ENCODE measurements at regions not wholly inside any gene's neighbourhood (a gene's known extent, or its start where the extent isn't known, plus 50 kb on each side); places are given as distances from the start of the nearest gene placed in this dataset.
"Not testable (repeated sequence)": the region's sequence is repeated elsewhere in the genome, so short reads cannot be mapped to it uniquely, and the experiment has no call there.

DNA sequence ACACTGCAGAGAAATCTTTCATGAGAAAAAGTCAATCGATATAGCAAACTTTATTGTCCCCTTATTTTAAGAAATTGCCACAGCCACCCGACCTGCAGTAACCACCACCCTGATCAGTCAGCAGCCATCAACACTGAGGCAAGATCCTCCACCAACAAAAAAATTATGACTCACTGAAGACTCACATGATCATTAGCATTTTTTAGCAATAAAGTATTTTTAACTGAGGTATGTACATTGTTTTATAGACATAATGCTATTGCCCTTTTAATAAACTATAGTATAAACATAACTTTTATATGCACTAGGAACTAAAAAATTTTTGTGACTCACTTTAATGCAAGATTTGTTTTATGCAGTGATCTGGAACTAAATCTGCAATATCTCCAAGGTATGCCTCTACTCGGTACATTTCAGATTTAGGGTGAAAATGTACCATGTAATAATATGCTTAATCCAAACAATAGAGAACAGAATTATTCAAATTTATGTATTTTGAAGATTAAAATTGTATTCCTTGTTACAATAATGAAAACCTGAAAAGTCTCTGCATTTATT lies 79.2 kb upstream of the CEP126 start:
- DNase-seq: no peak

DNA sequence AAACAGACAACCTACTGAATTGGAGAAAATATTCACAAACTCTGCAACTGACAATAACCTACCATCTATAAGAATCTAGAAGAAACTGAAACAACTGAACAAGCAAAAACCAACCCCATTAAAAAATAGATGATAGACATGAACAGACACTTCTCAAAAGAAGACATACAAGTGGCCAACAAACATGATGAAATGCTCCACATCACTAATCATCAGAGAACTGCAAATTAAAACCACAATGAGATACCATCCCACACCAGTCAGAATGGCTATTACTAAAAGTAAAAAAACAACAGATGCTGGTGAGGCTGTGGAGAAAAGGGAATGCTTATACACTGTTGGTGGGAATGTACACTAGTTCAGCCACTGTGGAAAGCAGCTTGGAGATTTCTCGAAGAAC lies 84.3 kb upstream of the CEP126 start:
- DNase-seq: not testable (repeated sequence)

DNA sequence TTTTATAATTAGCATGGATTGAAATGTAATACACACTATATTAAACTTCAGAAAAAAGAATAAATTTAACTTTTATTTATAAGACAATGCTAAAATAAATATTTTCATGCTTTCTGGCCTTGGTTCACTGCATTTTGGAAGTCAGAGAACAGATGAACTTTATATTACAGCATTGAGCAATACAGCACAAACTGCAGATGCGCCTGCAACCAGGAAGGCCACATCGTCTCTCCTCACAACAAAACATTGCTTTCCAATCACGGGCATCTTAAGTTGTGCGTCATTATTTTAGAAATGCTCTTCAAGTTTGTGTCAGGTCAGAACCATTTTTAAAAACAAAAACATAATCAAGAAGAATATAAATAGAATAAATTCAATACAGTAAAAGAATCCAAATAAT lies 89.3 kb upstream of the CEP126 start:
- DNase-seq: peak; percentile 29

DNA sequence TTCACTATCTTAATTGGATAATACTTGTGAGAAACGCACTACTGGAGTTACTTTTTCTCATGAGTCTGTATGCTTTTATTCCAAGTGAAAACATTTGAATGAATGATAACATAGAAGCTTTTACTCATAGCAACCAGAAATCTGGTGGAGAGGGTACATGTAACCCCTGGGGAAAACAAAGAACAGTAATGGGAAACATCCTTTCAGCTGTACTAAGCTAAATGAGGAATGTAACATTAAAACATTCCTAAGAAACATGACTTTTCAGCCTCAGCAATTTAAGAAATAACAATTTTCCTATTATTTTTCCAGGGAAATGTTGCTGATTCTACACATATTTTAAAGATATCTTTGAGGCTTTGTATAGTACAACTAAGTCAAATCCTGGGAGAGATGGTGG lies 97.2 kb upstream of the CEP126 start:
- DNase-seq: peak; percentile 24

DNA sequence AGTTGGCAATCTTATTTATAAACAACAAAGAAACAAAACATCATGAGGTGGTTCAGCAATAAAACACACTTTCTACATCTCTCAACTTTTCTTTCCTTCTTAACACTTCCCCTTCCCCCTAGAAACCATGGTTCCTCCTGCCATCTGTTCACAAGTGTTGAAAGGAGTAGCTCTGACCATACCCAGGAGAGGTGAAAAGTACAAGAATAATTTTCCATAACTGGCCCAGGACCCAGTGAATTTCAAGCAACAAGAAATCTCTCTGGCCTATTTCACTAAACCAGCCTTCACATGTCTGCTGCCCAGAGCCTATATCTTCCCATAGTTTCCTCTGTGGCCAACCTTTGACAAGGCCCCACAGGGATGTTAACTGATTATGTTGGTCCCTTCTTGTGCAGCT lies 98.2 kb upstream of the CEP126 start:
- DNase-seq: no peak

DNA sequence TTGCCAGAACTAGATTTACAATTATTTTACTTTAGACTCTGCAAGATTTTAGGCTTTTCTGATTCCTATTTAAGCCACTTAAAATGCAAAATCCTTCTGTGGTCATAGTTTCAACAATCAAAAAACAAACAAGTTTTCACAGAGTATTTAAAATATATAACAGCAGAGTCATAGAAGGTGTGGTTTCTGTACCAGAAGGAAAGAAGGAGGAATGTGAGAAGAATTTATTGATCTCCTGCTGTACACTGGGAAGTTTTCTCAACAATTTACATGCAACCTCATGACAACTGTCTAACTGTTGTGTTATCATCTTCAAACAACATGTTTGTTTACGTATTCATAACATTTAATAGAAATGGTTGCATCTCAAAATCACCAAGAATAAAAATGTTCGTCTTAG lies 102.3 kb upstream of the CEP126 start:
- DNase-seq: no peak

DNA sequence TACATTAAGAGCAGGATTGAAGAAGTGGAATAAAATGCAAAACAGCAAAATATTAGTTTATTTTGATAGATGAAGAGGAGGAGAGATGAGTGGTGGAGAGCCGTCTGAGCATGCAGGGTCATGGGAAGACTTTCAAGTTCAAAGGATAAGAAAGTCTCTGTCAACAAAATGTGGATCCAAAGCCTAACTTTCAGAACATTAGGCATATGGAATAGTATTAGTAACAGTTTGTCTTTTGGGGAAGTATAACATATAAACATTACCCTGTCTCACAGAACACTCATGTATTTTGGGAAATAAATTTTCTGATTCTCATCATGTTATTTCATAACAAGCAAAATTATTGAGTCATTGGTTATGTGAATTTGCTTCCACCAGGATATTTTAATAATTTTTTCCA lies 104.3 kb upstream of the CEP126 start:
- DNase-seq: no peak

DNA sequence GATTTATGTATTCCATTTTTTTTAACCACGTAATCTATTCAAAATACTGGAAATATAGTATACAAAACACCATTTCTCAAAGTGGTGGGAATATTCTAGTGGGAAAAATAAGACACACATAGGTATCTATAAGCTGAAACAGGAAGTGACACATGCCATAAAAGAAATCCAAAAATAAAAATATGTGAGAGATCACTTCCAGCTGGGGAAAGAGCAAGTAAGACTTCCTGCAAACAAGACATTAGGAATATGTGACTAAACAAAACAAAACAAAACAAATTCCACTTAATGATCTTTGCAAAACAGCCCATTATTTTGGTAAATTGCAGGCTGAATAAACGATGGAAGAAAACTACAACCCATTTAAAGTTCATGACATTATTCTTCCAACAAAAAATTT lies 107.3 kb upstream of the CEP126 start:
- no peak for DNase-seq

DNA sequence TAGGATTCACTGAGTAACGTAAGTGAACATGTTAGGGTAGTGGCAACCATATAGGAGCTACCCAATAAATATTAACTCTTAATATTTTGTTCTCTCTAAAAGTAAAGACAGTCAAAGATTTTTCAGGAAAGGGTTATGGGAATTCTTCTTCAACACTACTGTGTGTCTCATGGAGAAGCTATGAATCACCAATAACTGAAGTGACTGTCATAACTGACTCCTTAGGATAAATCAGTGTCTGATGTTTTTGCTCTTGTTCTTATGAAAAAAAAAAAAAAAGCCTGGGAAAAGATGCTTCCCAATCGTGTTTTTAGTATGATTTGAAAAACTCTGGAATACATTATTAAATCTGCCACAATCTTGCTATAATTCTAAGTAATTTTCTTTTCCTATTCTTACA lies 111.2 kb upstream of the CEP126 start:
- no peak for DNase-seq

DNA sequence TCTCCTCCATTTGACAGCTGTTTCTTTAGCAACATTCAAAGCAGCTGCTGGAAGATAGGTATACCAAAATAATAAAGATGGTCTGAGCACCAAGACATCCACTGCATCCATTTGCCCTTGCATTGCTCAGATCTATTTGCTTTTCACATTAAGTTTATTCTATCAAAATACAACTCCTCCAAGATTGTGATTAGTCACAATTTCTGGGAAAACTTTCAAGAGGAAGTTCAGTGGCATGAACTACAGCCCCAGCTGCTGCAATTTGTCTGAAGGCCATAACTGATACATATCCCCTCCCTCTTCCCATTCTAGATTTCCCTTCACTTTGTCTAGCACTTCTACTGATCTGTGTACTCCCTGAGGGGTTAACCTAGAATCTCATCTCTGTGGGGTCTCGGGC lies 117.5 kb upstream of the CEP126 start:
- no peak for DNase-seq

DNA sequence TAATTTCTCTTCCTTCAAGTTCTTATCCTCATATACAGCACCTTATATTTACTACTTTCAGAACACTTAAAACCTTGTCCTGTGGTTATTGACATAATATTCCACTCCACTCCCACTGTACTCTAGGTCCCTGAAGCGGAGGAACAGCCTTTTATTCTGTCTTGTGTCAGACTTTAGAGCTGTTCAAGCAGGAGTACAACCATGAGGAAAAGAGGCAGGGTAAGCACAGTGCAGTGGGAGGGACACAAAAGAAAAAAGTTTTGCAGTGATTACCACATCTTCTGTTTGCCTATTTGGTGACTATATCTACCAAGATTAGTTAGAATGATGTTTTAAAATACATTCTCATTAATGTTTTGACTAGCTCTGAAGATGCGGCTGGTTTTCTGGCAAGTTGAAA lies 122.0 kb upstream of the CEP126 start:
- no peak for DNase-seq

DNA sequence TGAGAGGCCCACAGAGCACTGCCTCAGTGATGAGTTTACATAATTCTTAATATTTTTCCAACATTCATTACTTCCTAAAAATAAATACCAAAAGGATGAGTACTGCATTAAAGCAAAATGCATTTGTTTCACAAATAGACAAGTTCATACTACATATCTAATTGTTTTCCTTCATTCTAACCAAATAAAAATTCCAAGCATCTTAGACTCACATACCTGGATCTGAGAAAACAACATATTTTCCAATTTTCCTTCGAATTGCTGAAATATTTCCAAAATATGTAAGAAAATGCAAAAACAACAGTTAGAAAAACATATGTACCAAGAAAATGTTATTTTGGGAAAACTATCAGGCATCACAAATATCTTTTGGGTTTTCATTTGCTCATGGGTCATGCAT lies 127.9 kb upstream of the CEP126 start:
- DNase-seq: no peak

DNA sequence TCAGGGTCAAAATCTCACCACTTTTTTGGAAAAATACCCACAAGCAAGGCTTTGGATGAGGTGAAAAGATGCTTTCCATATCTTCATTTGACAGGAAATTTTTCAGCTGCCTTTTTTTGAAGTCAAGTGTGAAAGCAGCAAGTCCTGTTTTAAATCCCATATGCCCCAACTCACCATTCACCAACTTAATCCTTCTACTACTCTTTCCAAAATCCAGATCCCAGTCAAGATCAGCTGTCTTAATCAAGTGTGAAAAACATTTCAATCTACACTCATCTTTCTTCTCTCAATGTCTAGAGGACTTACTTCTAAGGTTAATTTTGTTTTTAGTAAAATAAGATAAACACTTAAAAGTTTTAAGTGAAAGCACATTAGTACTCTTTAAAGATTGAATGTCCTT lies 128.4 kb upstream of the CEP126 start:
- no peak for DNase-seq

DNA sequence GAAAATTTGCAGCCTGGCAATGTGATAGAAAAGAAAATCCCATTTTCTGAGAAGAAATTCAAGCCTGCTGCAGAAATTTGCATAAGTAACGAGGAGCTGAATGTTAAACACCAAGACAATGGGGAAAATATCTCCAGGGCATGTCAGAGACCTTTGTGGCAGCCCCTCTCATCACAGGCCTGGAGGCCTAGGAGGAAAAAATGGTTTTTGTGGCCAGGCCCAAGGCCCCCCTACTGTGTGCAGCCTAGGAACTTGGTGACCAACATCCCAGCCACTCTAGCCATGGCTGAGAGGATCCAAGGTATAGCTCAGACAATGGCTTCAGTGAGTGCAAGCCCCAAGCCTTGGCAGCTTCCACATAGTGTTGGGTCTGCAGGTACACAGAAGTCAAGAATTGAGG lies 135.6 kb upstream of the CEP126 start:
- not testable (repeated sequence) for DNase-seq

DNA sequence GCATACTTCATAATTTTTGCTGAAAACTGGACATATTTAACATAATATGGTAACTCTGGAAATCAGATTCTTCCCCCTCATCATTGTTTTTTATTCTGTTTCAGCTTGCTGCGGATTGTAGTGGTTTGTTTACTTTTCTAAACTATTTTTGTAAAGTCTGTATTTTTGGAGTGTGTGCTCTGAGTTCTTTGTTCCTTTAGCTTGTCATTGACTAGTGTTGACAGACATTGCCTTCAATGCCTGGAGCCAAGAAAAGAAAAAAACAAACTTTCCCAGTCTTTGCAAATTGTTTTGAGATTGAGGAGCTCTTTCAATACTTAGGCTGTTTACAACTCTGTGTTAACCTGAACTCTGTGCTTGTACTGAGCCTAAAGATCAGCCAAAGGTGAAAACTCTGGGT lies 137.3 kb upstream of the CEP126 start:
- no peak for DNase-seq

DNA sequence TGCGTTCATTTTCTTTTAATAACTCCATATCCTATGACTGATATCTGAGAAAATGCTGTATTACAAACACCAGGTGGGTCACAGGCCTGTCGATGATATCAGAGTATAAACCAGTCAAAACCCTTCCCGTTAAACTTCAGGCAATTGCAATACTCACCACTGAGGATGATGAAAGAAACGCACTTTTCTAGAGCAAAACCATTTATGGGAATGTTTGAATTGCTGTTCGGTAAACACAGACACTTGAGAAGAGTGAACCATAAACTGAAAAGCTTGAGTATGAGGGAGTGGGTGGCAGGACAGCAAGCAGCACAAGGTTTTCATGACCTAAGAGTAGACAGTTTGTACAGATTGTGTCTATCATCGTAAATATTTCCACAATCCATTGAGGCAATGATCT lies 139.8 kb upstream of the CEP126 start:
- no peak for DNase-seq

DNA sequence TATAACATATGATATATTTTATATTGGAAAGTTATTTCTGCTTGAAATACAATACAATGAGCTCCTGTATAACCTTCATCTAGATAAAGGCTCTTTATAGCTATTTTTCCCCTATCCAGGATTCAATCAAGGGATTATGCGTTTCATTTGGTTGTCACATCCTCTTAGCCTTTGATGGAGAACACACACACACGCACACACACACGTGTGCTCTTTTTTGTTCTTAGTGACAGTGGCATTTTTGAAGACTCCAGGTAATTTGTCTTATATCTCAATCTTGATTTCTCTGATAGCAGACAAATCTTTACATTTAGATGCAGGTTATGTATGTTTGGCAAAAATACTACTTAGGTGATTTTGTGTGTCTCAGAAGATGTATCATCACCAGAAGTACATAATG lies 144.2 kb upstream of the CEP126 start:
- no peak for DNase-seq

DNA sequence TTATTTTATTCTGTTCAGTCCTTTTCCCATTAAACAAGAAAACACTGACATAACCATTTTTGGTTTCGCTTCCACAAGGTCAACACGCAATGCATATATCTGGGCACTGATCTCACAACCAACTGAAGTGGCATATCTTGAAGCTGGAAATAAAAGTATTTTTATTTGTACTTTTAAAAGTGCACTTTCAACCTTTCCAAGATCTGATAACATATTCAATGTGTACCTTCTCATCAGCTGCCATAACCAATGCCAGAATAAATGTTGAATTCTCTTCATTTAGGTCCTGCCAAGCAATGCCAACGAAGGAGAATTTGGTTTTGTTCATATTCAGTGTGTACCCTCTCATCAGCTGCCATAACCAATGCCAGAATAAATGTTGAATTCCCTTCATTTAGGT lies 148.9 kb upstream of the CEP126 start:
- DNase-seq: no peak

DNA sequence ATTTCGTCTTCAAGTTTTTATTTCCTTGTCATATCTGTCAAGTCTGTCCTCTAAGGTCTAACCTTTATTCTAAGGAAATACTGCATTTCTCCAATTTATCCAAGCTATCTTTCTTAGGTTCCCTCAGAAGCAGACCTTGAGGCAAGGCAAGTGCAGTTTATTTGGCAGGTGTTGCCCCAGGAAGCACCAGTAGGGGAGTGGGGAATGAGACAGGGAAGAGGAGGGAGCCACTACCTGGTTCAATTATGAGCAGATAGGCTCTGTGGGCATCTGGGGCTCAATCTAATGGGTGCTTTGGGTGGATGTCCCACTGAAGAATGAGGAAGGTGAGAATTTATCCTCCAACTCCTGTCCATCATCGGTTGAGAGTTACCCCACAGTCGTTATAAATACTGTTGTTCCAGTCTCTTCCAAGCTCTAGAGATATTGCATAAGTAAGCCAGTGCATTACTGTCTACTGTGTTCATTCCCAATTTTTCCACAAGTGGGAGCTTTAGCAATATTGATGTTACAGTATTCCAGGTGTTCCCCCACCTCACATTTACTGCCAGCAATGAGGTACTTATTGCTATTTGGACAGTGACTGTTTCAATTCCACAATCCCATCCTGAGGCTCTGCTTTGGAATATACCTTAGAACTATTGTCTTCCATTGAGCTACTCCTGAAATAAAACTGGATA lies 154.9 kb upstream of the CEP126 start:
- no peak for DNase-seq

DNA sequence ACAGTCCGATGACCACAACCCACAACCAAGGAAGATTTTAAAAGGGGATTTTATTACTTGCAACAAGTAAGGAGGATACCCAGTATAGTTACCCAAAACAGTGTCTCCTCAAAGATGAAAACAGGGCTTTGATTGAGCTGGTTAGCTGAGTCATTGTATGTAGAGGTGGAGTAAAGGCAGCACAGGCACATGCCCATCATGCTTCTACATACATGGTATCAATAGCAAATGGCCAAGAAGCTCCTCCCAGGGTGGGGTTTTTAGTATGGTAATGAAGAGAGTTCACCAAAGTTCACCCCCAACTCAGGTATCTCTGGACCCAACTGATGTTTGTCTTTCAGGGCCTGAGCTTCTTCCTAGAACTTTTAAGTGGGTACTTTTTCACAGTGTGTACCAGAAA lies 157.1 kb upstream of the CEP126 start:
- no peak for DNase-seq

DNA sequence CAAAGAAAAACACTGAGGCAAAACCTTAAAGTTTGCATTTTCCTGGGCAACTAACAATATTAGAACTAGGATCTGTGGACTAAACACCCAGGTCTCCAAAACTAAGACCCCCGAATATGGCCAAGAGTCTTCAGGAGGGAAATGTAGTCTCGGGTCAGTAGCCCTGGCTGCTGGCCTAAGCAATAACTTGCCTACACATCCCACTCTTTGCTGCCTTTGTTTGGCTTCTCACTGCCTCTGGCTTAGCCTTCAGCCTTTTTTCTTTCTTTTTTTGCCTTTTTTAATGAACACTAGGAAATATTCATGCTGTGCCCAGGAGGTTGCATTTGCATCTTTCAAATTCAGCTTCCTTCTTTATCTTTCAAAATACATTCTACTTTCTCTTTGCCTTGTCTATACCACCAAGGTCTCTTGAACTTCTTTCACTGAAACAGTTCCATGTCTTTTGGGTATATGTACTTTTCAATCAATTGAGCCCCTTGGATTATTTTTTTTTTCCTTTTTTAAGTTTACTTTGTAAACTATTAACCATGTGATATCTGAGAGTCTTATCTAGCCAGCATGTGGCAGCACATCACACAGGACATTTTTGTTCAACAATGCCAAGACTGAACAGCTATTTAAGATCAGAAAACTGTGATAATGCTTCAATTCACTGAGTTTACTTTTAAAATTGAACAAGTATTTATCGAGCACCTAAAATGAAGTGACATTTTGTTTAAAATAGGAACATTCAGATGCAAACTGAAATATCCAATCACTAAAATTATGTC lies 165.0 kb upstream of the TRPC6 start:
- DNase-seq: no peak

DNA sequence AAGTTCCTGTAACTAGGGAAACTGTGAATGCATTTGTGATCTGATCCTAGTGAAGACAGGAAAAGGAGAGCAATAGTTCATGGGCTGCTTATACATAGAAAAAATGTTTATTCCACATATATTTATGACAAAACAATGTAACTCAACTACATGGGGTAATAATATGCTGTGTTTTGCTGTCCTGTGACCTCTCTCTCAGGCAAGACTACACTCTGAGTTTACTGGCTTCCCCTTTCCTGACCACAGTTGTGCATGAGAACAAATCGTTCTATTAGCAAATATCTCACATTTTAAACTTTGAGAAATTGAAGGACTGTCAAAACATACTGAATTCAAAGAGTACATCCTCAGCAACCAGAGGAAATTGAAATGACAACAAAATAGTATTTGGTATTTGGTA lies 161.9 kb upstream of the TRPC6 start:
- DNase-seq: no peak

DNA sequence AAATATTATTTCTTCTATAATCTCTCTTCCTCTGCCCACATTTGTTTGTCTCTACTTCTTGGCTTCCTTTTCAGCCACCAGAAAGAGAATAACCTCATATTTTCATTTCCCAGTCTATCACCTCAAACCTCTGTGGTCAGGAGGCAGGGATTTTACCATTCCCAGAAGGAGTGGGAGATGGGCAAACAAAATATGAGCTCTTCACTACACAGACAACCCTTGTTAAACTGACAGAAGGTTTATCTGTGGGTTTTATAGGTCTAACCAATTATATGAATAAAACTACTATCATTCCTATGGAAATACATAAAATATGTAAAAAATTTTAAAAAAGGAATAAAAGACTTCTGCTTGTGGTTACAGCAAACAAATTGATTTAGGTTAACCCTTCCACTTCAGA lies 160.0 kb upstream of the TRPC6 start:
- no peak for DNase-seq

DNA sequence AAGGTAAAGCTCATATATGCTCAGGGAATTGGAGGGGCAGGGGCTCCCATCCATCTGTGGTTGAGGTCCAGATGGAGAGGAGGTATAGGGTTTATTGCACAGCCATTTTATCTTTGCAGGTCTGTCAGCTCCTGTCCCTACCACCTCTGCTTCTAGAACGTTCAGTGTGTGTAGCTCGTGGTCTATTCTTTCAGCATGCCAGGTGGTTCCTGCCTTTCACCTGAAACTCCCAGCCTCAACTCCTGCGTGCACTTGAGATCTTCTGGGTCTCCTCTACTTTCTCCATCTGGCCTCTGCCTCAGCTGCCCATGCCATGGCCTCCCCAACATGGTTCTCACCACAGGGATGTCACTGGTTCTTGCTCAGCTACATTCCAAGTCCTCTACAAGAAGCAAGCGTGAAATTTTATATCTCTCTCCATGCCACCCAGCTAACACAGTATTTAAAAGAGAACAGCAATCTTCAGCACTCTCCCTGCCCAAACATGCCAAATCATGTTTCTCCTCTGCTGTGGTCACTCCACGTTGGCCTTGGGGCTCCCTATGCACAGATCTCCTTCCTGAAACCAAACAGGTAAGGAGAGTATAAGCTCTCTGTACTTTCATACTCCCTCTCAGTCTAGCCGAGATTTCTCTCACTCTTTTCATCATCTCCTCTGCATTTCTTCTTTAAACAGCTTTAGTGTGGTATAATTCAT lies 157.8 kb upstream of the TRPC6 start:
- no peak for DNase-seq

All from hindlimb muscle (tissue), 1 donor.